ENCODE measurements at regions not wholly inside any gene's neighbourhood (a gene's known extent, or its start where the extent isn't known, plus 50 kb on each side); places are given as distances from the start of the nearest gene placed in this dataset.

DNA sequence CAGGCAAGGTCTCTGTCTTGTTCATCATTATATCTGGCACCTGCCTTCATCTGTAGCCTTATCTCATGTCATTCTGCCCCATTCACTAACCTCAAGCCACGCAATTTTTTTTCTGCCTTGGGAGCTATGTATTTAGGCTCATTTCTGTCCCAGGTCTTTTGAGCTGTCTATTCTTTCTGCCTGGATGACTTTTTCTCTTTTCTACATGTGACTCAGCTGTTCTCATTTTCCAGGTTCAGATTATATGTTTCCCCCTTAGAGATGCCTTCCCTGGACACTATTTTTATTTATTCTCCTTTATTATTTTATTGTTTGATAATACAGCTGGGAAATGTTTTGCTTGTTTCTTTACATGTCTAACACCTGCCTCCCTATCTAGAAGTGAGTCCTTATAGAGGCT lies 737.4 kb upstream of the TBX3 start:
- no peaks in the 10 kb centered on the region for H3K9me3 Mint-ChIP-seq (ENCODE audit: unreplicated experiment)
- H3K27me3 Mint-ChIP-seq (ENCODE audit: unreplicated experiment), result peaks cover 12% of the 10 kb centered on the region
- H3K4me3 Mint-ChIP-seq (ENCODE audit: unreplicated experiment), result no peak overlapping the region
- H3K4me1 Mint-ChIP-seq (ENCODE audit: unreplicated experiment), result no peaks in the 10 kb centered on the region
- TF ChIP-seq, protein P1, sequence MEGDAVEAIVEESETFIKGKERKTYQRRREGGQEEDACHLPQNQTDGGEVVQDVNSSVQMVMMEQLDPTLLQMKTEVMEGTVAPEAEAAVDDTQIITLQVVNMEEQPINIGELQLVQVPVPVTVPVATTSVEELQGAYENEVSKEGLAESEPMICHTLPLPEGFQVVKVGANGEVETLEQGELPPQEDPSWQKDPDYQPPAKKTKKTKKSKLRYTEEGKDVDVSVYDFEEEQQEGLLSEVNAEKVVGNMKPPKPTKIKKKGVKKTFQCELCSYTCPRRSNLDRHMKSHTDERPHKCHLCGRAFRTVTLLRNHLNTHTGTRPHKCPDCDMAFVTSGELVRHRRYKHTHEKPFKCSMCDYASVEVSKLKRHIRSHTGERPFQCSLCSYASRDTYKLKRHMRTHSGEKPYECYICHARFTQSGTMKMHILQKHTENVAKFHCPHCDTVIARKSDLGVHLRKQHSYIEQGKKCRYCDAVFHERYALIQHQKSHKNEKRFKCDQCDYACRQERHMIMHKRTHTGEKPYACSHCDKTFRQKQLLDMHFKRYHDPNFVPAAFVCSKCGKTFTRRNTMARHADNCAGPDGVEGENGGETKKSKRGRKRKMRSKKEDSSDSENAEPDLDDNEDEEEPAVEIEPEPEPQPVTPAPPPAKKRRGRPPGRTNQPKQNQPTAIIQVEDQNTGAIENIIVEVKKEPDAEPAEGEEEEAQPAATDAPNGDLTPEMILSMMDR (IDR thresholded peaks at IDR 0.05), result no peak
- no peaks in the 10 kb centered on the region for H3K36me3 Mint-ChIP-seq (ENCODE audit: unreplicated experiment)
- no peak overlapping the region for H3K27ac Mint-ChIP-seq (ENCODE audit: unreplicated experiment)
- DNase-seq (ENCODE audit: extremely low spot score, unreplicated experiment), result no peak

DNA sequence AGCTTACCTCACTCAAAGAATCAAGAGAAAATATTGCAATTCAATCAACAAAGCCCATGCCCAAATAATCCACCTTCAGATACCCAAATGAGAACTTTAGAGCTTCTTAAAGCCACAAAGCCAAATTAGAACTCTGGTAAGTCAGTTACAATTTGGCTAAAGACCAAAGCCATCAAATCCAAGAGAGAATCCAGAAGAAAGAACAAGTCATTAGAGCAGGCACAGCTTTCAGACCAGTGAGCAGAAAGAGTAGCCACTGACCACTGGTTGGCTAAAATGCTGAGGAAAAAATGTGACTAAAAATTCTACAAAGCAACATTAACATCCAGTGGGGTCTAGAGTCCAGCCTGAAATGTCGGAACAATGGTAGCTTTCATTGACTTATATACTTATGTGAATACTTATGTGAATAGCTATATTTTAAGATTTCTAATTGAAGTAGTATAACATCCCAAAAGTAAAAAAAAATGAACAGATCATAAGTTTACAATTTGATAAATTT lies 735.2 kb upstream of the TBX3 start:
- Mint-ChIP-seq H3K4me1 (ENCODE audit: unreplicated experiment) (no peaks in the 10 kb centered on the region), H3K9me3 (ENCODE audit: unreplicated experiment) (no peaks in the 10 kb centered on the region), H3K27me3 (ENCODE audit: unreplicated experiment) (peaks cover 6% of the 10 kb centered on the region), H3K36me3 (ENCODE audit: unreplicated experiment) (no peaks in the 10 kb centered on the region), H3K4me3 (ENCODE audit: unreplicated experiment) (no peak overlapping the region), H3K27ac (ENCODE audit: unreplicated experiment) (no peak overlapping the region)
- no peak for DNase-seq (ENCODE audit: extremely low spot score, unreplicated experiment)
- TF ChIP-seq, protein P1 (IDR thresholded peaks at IDR 0.05), result no peak

GRCh38 chr12:115417610-115418009 lies 733.6 kb upstream of the TBX3 start:
- no peak for DNase-seq (ENCODE audit: extremely low spot score, unreplicated experiment)
- H3K36me3 Mint-ChIP-seq (ENCODE audit: unreplicated experiment), result no peaks in the 10 kb centered on the region
- no peaks in the 10 kb centered on the region for H3K4me1 Mint-ChIP-seq (ENCODE audit: unreplicated experiment)
- no peaks in the 10 kb centered on the region for H3K9me3 Mint-ChIP-seq (ENCODE audit: unreplicated experiment)
- peaks cover 6% of the 10 kb centered on the region for H3K27me3 Mint-ChIP-seq (ENCODE audit: unreplicated experiment)
- no peak overlapping the region for H3K27ac Mint-ChIP-seq (ENCODE audit: unreplicated experiment)
- TF ChIP-seq, protein P1 (IDR thresholded peaks at IDR 0.05), result no peak
- H3K4me3 Mint-ChIP-seq (ENCODE audit: unreplicated experiment), result no peak overlapping the region

GRCh38 chr12:115416869-115417268 lies 732.9 kb upstream of the TBX3 start:
- no peak for DNase-seq (ENCODE audit: extremely low spot score, unreplicated experiment)
- no peaks in the 10 kb centered on the region for H3K4me1 Mint-ChIP-seq (ENCODE audit: unreplicated experiment)
- no peaks in the 10 kb centered on the region for H3K36me3 Mint-ChIP-seq (ENCODE audit: unreplicated experiment)
- H3K4me3 Mint-ChIP-seq (ENCODE audit: unreplicated experiment), result no peak overlapping the region
- TF ChIP-seq, protein P1 (IDR thresholded peaks at IDR 0.05), result no peak
- no peak overlapping the region for H3K27ac Mint-ChIP-seq (ENCODE audit: unreplicated experiment)
- peaks cover 6% of the 10 kb centered on the region for H3K27me3 Mint-ChIP-seq (ENCODE audit: unreplicated experiment)
- H3K9me3 Mint-ChIP-seq (ENCODE audit: unreplicated experiment), result no peaks in the 10 kb centered on the region

DNA sequence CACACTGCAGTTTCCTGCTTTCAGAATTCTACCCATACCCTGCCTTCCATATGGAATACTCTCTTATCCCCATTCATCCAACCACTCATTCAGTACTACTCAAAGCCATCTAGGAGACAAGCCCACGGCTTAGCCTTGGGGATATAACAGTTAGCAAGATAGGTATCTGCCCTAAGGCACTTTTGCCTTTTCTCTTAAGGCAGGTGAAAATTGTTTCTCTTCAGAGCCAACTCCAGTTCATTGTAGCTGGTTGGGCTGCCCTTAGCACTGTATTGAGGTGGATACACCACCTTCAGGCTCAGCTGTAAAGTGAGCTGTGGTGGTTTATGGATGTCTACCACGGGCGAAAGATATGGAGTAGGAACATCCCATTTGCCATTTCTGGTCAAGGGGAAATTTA lies 729.7 kb upstream of the TBX3 start:
- H3K27me3 Mint-ChIP-seq (ENCODE audit: unreplicated experiment), result peaks cover under 1% of the 10 kb centered on the region
- no peak overlapping the region for H3K27ac Mint-ChIP-seq (ENCODE audit: unreplicated experiment)
- H3K4me3 Mint-ChIP-seq (ENCODE audit: unreplicated experiment), result no peak overlapping the region
- H3K4me1 Mint-ChIP-seq (ENCODE audit: unreplicated experiment), result peaks cover 10% of the 10 kb centered on the region
- no peak for DNase-seq (ENCODE audit: extremely low spot score, unreplicated experiment)
- TF ChIP-seq, protein P1 (IDR thresholded peaks at IDR 0.05), result no peak
- H3K9me3 Mint-ChIP-seq (ENCODE audit: unreplicated experiment), result no peaks in the 10 kb centered on the region
- H3K36me3 Mint-ChIP-seq (ENCODE audit: unreplicated experiment), result no peaks in the 10 kb centered on the region
